Endothelial cell (in vitro differentiated cells): ENCODE measurements at regions not wholly inside any gene's neighbourhood (a gene's known extent, or its start where the extent isn't known, plus 50 kb on each side); places are given as distances from the start of the nearest gene placed in this dataset.

ENCODE experiments used
- DNase-seq: peaks from one replicate; pipeline ENCODE4 v3.0.0; 2021; ENCODE audit warnings: low spot score
- H3K27ac Mint-ChIP-seq: one replicate; pipeline ENCODE4 v1.8.0; 2021; ENCODE audit warnings: mixed read lengths, inconsistent platforms; ENCODE audit not compliant: unreplicated experiment
- H3K27me3 Mint-ChIP-seq: one replicate; pipeline ENCODE4 v1.8.0; 2021; ENCODE audit warnings: mild to moderate bottlenecking, moderate library complexity, mixed read lengths, inconsistent platforms; ENCODE audit not compliant: unreplicated experiment
- H3K36me3 Mint-ChIP-seq: one replicate; pipeline ENCODE4 v1.8.0; 2021; ENCODE audit warnings: mild to moderate bottlenecking, low read depth, mixed read lengths, inconsistent platforms; ENCODE audit not compliant: unreplicated experiment
- H3K4me1 Mint-ChIP-seq: one replicate; pipeline ENCODE4 v1.8.0; 2021; ENCODE audit warnings: mild to moderate bottlenecking, mixed read lengths, inconsistent platforms; ENCODE audit not compliant: unreplicated experiment
- H3K4me3 Mint-ChIP-seq: one replicate; pipeline ENCODE4 v1.8.0; 2021; ENCODE audit warnings: mild to moderate bottlenecking, mixed read lengths, inconsistent platforms; ENCODE audit not compliant: unreplicated experiment
- H3K9me3 Mint-ChIP-seq: one replicate; pipeline ENCODE4 v1.8.0; 2021; ENCODE audit warnings: mixed read lengths, inconsistent platforms; ENCODE audit not compliant: unreplicated experiment
- CTCF ChIP-seq: fragments of 200-600 bp; sonication (generic); IDR thresholded peaks from one replicate; pipeline ENCODE4 v1.5.0; 2021; ENCODE audit warnings: antibody characterized with exemption; ENCODE audit not compliant: unreplicated experiment

- Mint-ChIP-seq H3K9me3 (no peaks in the 10 kb centered on the region), H3K36me3 (no peaks in the 10 kb centered on the region), H3K27ac (no peak overlapping the region), H3K27me3 (peaks cover 1% of the 10 kb centered on the region), H3K4me1 (peaks cover 7% of the 10 kb centered on the region), H3K4me3 (no peak overlapping the region)
- DNase-seq = no peak
- TF ChIP-seq CTCF = no peak
Observed at GRCh38 chr13:31875134-31875533, 135.8 kb downstream of the RXFP2 start.

DNA sequence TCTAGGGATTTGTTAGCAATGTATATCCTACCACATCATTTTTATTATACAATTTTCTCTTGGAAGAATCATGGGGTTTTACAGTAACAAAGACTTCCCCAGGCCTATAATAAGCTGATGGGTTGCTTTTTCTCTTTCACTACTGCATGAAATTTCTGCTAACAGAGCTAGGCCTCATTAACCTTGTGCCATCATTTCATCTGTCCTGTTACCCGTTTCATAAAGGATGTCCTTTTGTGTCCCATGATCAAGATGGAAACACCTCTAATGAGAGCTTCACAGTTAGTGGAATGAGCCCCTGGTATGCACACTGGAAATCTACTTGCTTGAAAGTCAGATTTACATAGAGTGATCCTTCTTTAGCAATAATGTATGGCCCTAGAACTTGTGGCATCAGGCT, 138.7 kb downstream of the RXFP2 start:
- Mint-ChIP-seq H3K27me3 (no peaks in the 10 kb centered on the region), H3K4me1 (peaks cover 7% of the 10 kb centered on the region), H3K27ac (no peak overlapping the region), H3K9me3 (no peaks in the 10 kb centered on the region), H3K36me3 (no peaks in the 10 kb centered on the region), H3K4me3 (no peak overlapping the region)
- no peak for DNase-seq
- no peak for TF ChIP-seq CTCF

DNA sequence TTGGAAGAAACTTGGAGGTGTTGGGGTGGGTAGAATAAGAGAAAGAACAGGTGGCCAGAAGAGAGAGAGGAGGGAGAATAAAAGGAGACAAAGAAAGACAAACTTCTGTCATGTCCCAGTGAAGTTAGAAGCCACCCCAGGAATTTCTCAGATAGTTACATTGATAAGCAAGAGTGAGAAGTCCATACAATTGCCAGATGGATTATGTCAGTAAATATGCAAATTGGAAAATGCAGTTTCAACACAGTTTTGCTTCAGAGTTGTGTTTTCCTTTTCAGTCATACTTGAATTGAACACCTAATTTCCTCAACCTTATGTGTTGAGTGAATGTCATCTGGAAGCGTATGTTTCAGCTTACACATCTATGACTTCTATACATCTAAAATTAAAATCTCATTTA, 139.2 kb downstream of the RXFP2 start:
- H3K9me3 Mint-ChIP-seq = no peaks in the 10 kb centered on the region

DNA sequence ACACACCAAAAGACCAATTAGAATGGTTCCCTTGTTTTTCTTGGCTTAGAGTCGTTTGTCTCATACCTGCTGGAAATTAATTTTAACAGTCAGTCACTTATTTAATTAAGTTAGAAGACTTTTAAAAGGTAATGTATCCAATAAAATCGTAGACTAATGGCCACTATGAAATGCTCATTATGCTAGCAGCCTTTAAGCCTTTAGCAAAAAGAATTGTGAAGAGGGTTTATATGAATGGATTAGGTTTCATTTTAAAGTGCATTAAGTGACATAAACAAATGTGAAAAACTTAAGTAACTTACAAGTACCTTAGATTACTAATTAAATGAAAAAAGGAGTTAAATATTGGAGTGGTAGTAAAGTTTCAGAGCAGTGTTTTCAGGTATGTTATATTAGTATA, 139.6 kb downstream of the RXFP2 start:
- Mint-ChIP-seq H3K27ac (no peak overlapping the region), H3K36me3 (no peaks in the 10 kb centered on the region)

More for the DNA sequence above, 139.2 kb downstream of the RXFP2 start:
- TF ChIP-seq CTCF = no peak
- peaks cover 7% of the 10 kb centered on the region for H3K4me1 Mint-ChIP-seq
- no peak overlapping the region for H3K4me3 Mint-ChIP-seq
- H3K27ac Mint-ChIP-seq = no peak overlapping the region
- H3K36me3 Mint-ChIP-seq = no peaks in the 10 kb centered on the region
- DNase-seq = no peak
- H3K27me3 Mint-ChIP-seq = no peaks in the 10 kb centered on the region

DNA sequence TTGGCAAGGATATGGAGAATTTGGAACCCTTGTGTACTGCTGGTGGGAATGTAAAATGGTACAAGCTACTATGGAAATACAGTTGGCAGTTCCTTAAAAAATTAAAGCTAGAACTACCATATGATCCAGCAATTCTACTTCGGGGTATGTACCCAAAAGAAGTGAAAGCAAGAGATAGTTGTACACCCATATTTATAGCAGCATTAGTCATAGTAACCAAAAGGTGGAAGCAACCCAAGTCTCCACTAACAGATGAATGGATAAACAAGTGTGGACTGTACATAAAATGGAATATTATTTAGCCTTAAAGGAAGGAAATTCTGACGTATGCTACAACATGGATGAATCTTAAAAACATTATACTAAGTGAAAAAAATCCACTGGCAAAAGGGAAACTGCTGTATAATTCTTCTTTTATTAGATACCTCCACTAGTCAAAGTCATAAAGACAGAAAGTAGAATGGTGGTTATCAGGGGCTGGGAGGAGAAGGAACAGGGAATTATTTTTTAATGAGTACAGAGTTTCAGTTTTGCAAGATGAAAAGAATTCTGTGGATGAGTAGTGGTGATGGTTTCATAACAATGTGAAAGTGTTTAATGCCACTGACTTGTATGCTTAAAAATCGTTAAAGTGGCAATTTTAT, 141.6 kb downstream of the RXFP2 start:
- no peaks in the 10 kb centered on the region for H3K9me3 Mint-ChIP-seq
- no peak overlapping the region for H3K4me3 Mint-ChIP-seq
- H3K27me3 Mint-ChIP-seq = no peaks in the 10 kb centered on the region
- H3K4me1 Mint-ChIP-seq = peaks cover 7% of the 10 kb centered on the region
- no peak overlapping the region for H3K27ac Mint-ChIP-seq
- TF ChIP-seq CTCF = no peak
- no peaks in the 10 kb centered on the region for H3K36me3 Mint-ChIP-seq
- no peak for DNase-seq

More for the DNA sequence above, 139.6 kb downstream of the RXFP2 start:
- no peaks in the 10 kb centered on the region for H3K27me3 Mint-ChIP-seq
- no peak for TF ChIP-seq CTCF
- no peak for DNase-seq
- H3K9me3 Mint-ChIP-seq = no peaks in the 10 kb centered on the region
- peaks cover 7% of the 10 kb centered on the region for H3K4me1 Mint-ChIP-seq
- no peak overlapping the region for H3K4me3 Mint-ChIP-seq
